K562 (cell line): ENCODE measurements at regions not wholly inside any gene's neighbourhood (a gene's known extent, or its start where the extent isn't known, plus 50 kb on each side); places are given as distances from the start of the nearest gene placed in this dataset.

Experiments
- BCLAF1 ChIP-seq, 2 experiments: fragments of 450-650 bp in 1 of 2; IDR thresholded peaks; 2 replicates each; pipeline ENCODE4 v1.6.1; 2011 to 2017; ENCODE audit warnings: low read depth in 2 of 2, antibody characterized with exemption in 1 of 2, borderline replicate concordance in 1 of 2, low read length in 1 of 2, mild to moderate bottlenecking in 1 of 2, mixed read lengths in 1 of 2; ENCODE audit not compliant: control insufficient read depth in 1 of 2
- FOXA1 ChIP-seq: fragments of 450-650 bp; IDR thresholded peaks from 2 replicates; pipeline ENCODE4 v1.6.1; 2016; ENCODE audit warnings: mild to moderate bottlenecking, borderline replicate concordance
- HDGF ChIP-seq: fragments of 450-650 bp; IDR thresholded peaks from 2 replicates; pipeline ENCODE4 v1.6.1; 2016
- KDM4B ChIP-seq, 2 experiments: fragments of 450-650 bp in 1 of 2; sonication (generic) in 1 of 2; IDR thresholded peaks; 2 replicates each; pipeline ENCODE4 v1.6.1; 2016 to 2017; ENCODE audit warnings: borderline replicate concordance in 2 of 2, antibody characterized with exemption in 1 of 2, low read depth in 1 of 2, mild to moderate bottlenecking in 1 of 2
- KDM5B ChIP-seq: fragments of 200-600 bp; sonication (generic); IDR thresholded peaks from 2 replicates; pipeline ENCODE4 v1.6.1; 2012; ENCODE audit warnings: low read depth, mild to moderate bottlenecking, moderate library complexity, low read length, control low read depth, inconsistent platforms; ENCODE audit not compliant: insufficient replicate concordance
- MCM7 ChIP-seq, 2 experiments: fragments of 450-650 bp; IDR thresholded peaks; 2 replicates each; pipeline ENCODE4 v1.6.1; 2016 to 2018
- NFIX ChIP-seq: fragments of 250-450 bp; sonication (Bioruptor Pico); IDR thresholded peaks from 2 replicates; pipeline ENCODE4 v1.4.0; 2020; ENCODE audit warnings: low read depth, mild to moderate bottlenecking, moderate library complexity
- PRMT5 ChIP-seq: sonication (generic); formaldehyde crosslinking; IDR thresholded peaks from 2 replicates; pipeline ENCODE4 v1.5.0; 2020; ENCODE audit warnings: missing genetic modification reagents
- RERE ChIP-seq: sonication (generic); formaldehyde crosslinking; IDR thresholded peaks from 2 replicates; pipeline ENCODE4 v1.8.0; 2023; ENCODE audit warnings: missing genetic modification reagents, mild to moderate bottlenecking, borderline replicate concordance
- SPI1 ChIP-seq: IDR thresholded peaks from 2 replicates; pipeline ENCODE4 v1.6.1; 2011; ENCODE audit warnings: low read depth, low read length, control low read depth, borderline replicate concordance
- XRCC5 ChIP-seq: fragments of 200-400 bp; formaldehyde crosslinking; IDR thresholded peaks from 2 replicates; pipeline ENCODE4 v1.6.1; 2017; ENCODE audit warnings: low read depth, mild to moderate bottlenecking, low read length
- ZNF143 ChIP-seq: sonication (generic); formaldehyde crosslinking; IDR thresholded peaks from 2 replicates; pipeline ENCODE4 v1.9.0; 2022; ENCODE audit warnings: mild to moderate bottlenecking, missing genetic modification reagents

DNA sequence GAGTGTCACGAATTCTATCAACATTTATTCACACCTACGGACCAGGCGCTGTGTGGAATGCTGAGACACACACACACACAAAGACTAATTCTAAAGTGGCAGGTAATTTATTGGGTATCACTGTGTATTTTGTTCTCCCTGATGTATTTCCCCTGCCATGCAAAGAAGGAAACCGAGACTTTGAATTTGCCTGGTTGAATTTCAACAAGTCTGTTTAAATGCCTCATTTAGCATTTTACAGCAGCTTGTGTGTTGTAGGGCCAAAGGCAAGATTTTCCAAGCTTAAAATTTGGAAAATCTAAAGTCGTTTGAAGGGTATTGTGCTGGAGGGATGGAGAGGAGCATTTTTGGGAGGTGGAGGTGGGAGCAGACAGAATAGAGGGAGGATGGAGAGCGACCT is 274.4 kb upstream of the ZFP64 start (continued):
- TF ChIP-seq MCM7 (IDR thresholded peaks at IDR 0.05) (no peak), KDM5B (no peak), PRMT5 (CRISPR knock-in tag) (no peak), RERE (CRISPR knock-in tag) (no peak), ZNF143 (CRISPR knock-in tag) (no peak), BCLAF1 (IDR thresholded peaks at IDR 0.05; ENCODE audit: borderline replicate concordance in 1 of 2, control insufficient read depth in 1 of 2, low read depth in 2 of 2, low read length in 1 of 2) (no peak), HDGF (no peak), FOXA1 (no peak), SPI1 (no peak), NFIX (CRISPR knock-in tag) (no peak), XRCC5 (no peak), KDM4B (IDR thresholded peaks at IDR 0.05; ENCODE audit: borderline replicate concordance in 2 of 2, low read depth in 1 of 2) (no peak)
